Kidney capillary endothelial cell (primary cell): ENCODE measurements at regions not wholly inside any gene's neighbourhood (a gene's known extent, or its start where the extent isn't known, plus 50 kb on each side); places are given as distances from the start of the nearest gene placed in this dataset.
"Not testable (repeated sequence)": the region's sequence is repeated elsewhere in the genome, so short reads cannot be mapped to it uniquely, and the experiment has no call there.

ENCODE experiments used
- DNase-seq: peaks from one replicate; pipeline ENCODE4 v3.0.0-alpha.2; 2018; ENCODE audit warnings: low spot score

- no peak for DNase-seq
These were observed 161.7 kb upstream of the RPL34 start for GRCh38 chr4:108458681-108459080.

- no peak for DNase-seq
These were observed 166.1 kb upstream of the RPL34 start for GRCh38 chr4:108454227-108454626.

- DNase-seq, result no peak
These were observed 167.0 kb upstream of the RPL34 start for GRCh38 chr4:108453366-108453765.

- DNase-seq, result no peak
These were observed 170.0 kb upstream of the RPL34 start for GRCh38 chr4:108450236-108450898.

GRCh38 chr4:108449129-108449528 lies 171.2 kb upstream of the RPL34 start:
- DNase-seq, result no peak

- DNase-seq, result no peak
These were observed 173.8 kb upstream of the RPL34 start for GRCh38 chr4:108446556-108446955.

- DNase-seq, result no peak
These were observed 174.7 kb upstream of the RPL34 start for GRCh38 chr4:108445716-108446115.

GRCh38 chr4:108443585-108443984 lies 176.8 kb upstream of the RPL34 start:
- DNase-seq, result no peak

GRCh38 chr4:108433832-108434231 lies 186.5 kb upstream of the RPL34 start:
- peak; percentile 26 for DNase-seq

GRCh38 chr4:108433394-108433793 lies 187.0 kb upstream of the RPL34 start:
- DNase-seq, result peak; percentile 1

- no peak for DNase-seq
These were observed 188.0 kb upstream of the RPL34 start for GRCh38 chr4:108432418-108432817.

GRCh38 chr4:108431986-108432385 lies 188.4 kb upstream of the RPL34 start:
- DNase-seq, result no peak

- DNase-seq, result no peak
These were observed 189.5 kb upstream of the RPL34 start for GRCh38 chr4:108430921-108431320.

- no peak for DNase-seq
These were observed 190.7 kb upstream of the RPL34 start for GRCh38 chr4:108429662-108430061.

- no peak for DNase-seq
These were observed 191.5 kb upstream of the RPL34 start for GRCh38 chr4:108428923-108429322.

GRCh38 chr4:108427946-108428485 lies 192.4 kb upstream of the RPL34 start:
- no peak for DNase-seq

GRCh38 chr4:108426493-108426892 lies 193.9 kb upstream of the RPL34 start:
- no peak for DNase-seq

GRCh38 chr4:108425988-108426387 lies 194.4 kb upstream of the RPL34 start:
- no peak for DNase-seq

- DNase-seq, result no peak
These were observed 202.5 kb upstream of the RPL34 start for GRCh38 chr4:108417923-108418322.

GRCh38 chr4:108416831-108417230 lies 203.5 kb upstream of the RPL34 start:
- no peak for DNase-seq

- no peak for DNase-seq
These were observed 205.0 kb upstream of the RPL34 start for GRCh38 chr4:108415389-108415788.

GRCh38 chr4:108411836-108412235 lies 208.5 kb upstream of the RPL34 start:
- no peak for DNase-seq

GRCh38 chr4:108409691-108410090 lies 210.7 kb upstream of the RPL34 start:
- not testable (repeated sequence) for DNase-seq

GRCh38 chr4:108405586-108405985 lies 214.8 kb upstream of the RPL34 start:
- no peak for DNase-seq
